Activated naive CD4-positive, alpha-beta T cell treated with Interleukin-2 at 50 U/mL for 16 hours (primary cell): ENCODE measurements at regions not wholly inside any gene's neighbourhood (a gene's known extent, or its start where the extent isn't known, plus 50 kb on each side); places are given as distances from the start of the nearest gene placed in this dataset.

Experiments used
- DNase-seq: peaks from one replicate; pipeline ENCODE4 v3.0.0-alpha.2; 2020

DNA sequence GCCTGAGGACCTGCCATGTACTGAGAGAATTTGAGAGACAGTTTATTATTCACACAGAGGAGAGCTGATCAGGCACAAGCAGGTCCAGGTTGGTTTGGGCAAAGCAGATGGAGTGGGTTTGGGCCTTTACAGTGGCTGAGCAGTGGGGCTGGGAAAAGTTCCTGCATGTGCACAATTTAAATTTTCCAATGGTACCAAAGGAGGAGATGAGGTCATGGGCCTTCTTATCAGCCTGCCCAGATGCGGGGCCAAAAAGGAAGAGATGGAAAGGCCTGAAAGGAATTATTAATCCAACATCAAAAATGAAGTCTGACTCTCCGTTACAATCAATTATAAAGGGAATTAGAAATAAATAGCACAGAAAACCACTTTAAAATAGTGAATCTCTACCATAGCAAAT is 367.6 kb downstream of the TMEM135 start:
- no peak for DNase-seq

DNA sequence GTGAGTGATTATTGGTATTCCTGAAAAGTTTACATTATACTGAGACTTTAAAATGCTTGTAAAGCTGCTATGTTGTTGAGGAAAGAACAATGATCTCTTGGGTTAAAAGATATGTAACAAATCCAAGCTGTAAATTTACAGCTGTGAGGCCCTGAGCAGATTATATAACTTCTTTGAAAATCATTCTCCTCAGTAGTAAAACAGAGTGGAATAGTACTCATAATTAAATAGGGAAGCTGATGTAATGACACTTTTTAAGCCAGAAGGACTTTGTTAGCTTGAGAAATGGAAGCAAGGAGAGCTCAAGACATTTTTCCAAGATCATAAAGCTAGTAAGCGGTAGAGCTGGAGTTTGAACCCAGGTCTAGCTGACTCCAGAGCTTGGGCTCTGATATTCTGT is 363.9 kb downstream of the TMEM135 start:
- no peak for DNase-seq

DNA sequence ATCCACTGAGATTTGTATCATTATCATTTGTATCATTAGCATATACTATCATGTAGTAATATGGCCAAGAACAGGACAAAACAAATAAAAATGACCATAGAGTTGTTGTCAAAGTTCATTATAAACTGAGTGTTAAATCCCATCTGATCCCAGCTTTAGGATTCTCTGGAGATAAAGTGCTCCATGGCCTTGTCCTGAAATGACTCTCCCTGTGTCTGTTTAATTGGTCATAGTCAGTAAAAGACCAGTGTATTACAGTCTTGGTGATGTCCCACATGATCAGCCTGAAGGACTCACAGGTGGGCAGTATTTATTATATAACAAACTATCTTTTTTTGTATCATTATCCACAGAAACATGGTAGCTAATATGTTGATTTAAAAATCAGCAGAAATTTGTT is 361.6 kb downstream of the TMEM135 start:
- no peak for DNase-seq

DNA sequence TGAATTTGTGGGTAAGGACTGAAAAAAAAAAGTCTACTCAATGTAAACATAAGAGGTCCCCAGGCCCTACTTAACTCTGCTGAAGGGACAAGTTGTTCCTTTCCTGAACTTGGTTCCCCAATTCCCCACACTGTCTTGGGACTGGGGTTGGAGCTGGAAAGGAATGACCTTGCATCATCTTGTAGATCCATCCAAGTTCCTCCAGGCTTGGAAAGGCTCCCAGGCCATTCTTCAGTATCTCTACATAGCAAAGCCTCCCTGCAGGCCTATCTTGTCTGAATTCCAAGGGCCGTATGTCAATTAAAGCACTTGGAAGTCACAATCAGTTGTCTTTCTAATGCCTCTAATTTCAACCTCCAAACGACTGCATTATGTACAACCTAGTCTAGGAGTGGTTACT is 361.2 kb downstream of the TMEM135 start:
- DNase-seq = no peak

GRCh38 chr11:87397011-87397865 is 359.5 kb downstream of the TMEM135 start:
- DNase-seq = no peak

DNA sequence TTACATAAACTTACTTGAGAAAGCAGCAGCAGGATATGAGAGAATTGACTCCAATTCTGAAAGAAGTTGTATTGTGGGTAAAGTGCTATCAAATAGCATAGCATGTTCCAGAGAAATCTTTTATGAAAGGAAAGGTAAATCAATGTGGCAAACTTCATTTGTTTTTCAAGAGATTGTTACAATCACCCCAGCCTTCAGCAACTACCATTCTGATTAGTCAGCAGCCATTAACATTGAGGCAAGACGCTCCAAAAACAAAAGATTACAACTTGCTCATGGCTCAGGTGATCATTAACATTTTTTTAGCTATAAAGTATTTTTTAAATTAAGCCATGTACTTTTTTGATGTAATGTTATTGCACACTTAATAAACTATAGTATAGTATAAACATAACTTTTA is 357.2 kb downstream of the TMEM135 start:
- DNase-seq = no peak

DNA sequence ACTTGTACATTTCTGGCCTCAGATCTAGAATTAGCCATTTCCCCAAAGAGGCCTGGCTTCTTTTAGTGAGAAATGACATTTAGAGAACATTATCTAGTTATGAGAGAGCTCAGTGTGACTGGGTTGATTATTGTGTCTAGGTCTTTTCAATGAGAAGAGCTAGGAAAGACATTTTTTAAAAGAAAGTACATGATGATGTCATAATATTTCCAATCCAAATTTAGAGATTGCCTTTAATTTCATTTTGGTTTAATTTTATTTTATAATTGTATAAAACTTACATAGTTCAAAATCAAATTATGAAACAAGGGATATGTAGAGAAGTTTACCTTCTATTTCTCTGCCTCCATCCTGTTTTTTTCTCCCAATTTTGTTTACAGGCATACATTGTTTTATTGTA is 354.9 kb downstream of the TMEM135 start:
- no peak for DNase-seq

- no peak for DNase-seq
Observed at GRCh38 chr11:87391496-87391895, 353.8 kb downstream of the TMEM135 start.

DNA sequence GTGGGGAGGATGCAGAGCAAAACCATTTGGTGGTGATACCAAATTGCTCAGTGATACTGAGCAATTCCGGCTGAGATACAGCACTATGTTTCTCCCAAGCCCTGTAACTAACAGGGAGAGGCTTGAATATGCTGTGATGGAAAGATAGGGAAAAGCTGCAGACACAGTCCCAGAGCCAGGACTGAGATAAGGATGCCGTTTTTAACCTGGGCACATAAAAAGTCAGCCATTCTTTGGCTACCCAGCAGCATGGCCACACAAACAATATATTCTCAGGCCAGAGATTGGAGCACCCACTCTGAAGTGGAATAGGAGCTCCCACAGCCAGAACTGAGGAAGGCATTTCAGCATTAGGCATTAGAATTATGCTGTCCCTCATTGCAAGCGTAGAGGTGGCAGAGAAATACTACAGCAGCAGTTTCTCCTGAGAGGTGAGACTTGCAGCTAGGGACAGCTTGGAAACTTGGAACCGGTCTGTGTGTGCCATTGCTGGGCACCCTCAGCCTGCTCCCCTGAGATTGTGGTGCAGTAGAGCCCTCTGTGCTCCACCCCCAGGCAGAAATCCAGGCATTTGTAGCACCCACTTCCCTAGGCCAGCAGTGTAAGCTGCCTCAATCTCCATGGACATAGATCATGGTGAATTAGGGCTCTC is 346.5 kb downstream of the TMEM135 start:
- no peak for DNase-seq

DNA sequence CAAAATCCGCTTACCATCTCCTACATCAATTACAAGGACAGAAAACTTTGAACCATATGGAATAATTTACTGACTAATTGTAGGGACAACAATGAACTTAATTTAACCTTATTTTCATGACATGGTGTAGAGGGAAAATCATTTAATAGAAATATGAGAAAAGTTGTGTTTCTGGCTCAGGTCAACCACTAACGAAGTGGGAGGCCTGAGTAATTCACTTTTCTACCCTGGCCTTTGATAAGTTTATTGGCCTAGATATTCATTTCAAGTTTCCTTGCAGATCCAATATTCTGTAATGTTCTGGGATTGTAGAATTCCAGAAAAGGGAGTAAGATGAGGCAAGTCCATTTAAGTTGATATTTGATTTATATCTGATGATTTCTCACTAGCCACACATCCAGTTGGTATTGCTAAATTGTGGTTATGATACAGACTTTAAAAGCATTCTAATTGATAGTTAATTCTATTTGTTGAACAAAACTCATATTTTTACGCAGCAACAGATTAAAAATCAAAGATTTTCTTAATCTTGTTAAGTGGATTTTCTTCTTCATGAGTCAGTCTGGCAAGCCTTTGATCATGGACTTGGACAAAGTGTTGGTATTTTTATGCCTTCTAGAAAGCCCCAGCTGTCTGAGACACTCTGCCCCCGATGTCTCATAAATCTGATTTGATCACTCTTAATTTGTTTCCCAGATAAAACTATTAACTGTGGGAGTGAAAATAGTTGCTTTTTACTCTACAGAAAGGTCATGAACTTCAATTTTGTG is 336.5 kb downstream of the TMEM135 start:
- no peak for DNase-seq
